ENCODE measurements at regions not wholly inside any gene's neighbourhood (a gene's known extent, or its start where the extent isn't known, plus 50 kb on each side); places are given as distances from the start of the nearest gene placed in this dataset.

GRCh38 chr17:5635949-5636348, 51.6 kb upstream of the NLRP1 start:
- no peak overlapping the region for H3K27ac ChIP-seq (ENCODE audit: low read depth, low read length)
- no peak overlapping the region for H3K9ac ChIP-seq (ENCODE audit: low read depth, low read length)
- no peaks in the 10 kb centered on the region for H3K4me1 ChIP-seq (ENCODE audit: control insufficient read depth, insufficient read depth, low read length)
- H3K4me3 ChIP-seq (ENCODE audit: low read depth, low read length), result no peak overlapping the region
- no peaks in the 10 kb centered on the region for H3K27me3 ChIP-seq (ENCODE audit: control insufficient read depth, insufficient read depth, low read length)
- no peaks in the 10 kb centered on the region for H3K9me3 ChIP-seq (ENCODE audit: control insufficient read depth, insufficient read depth, low read length)
- no peaks in the 10 kb centered on the region for H3K36me3 ChIP-seq (ENCODE audit: control insufficient read depth, insufficient read depth, low read length)

GRCh38 chr17:5638596-5638995, 54.3 kb upstream of the NLRP1 start:
- no peak overlapping the region for H3K9ac ChIP-seq (ENCODE audit: low read depth, low read length)
- no peak overlapping the region for H3K27ac ChIP-seq (ENCODE audit: low read depth, low read length)
- H3K4me1 ChIP-seq (ENCODE audit: control insufficient read depth, insufficient read depth, low read length), result no peaks in the 10 kb centered on the region
- no peaks in the 10 kb centered on the region for H3K27me3 ChIP-seq (ENCODE audit: control insufficient read depth, insufficient read depth, low read length)
- H3K36me3 ChIP-seq (ENCODE audit: control insufficient read depth, insufficient read depth, low read length), result no peaks in the 10 kb centered on the region
- H3K4me3 ChIP-seq (ENCODE audit: low read depth, low read length), result no peak overlapping the region
- H3K9me3 ChIP-seq (ENCODE audit: control insufficient read depth, insufficient read depth, low read length), result no peaks in the 10 kb centered on the region

- no peaks in the 10 kb centered on the region for H3K9me3 ChIP-seq (ENCODE audit: control insufficient read depth, insufficient read depth, low read length)
- H3K4me1 ChIP-seq (ENCODE audit: control insufficient read depth, insufficient read depth, low read length), result no peaks in the 10 kb centered on the region
- H3K36me3 ChIP-seq (ENCODE audit: control insufficient read depth, insufficient read depth, low read length), result no peaks in the 10 kb centered on the region
- H3K27me3 ChIP-seq (ENCODE audit: control insufficient read depth, insufficient read depth, low read length), result no peaks in the 10 kb centered on the region
- H3K27ac ChIP-seq (ENCODE audit: low read depth, low read length), result no peak overlapping the region
- no peak overlapping the region for H3K4me3 ChIP-seq (ENCODE audit: low read depth, low read length)
- H3K9ac ChIP-seq (ENCODE audit: low read depth, low read length), result no peak overlapping the region
Measured at GRCh38 chr17:5640726-5641125, 56.4 kb upstream of the NLRP1 start.

GRCh38 chr17:5642752-5643151, 58.4 kb upstream of the NLRP1 start:
- H3K36me3 ChIP-seq (ENCODE audit: control insufficient read depth, insufficient read depth, low read length), result no peaks in the 10 kb centered on the region
- no peaks in the 10 kb centered on the region for H3K4me1 ChIP-seq (ENCODE audit: control insufficient read depth, insufficient read depth, low read length)
- no peak overlapping the region for H3K27ac ChIP-seq (ENCODE audit: low read depth, low read length)
- no peaks in the 10 kb centered on the region for H3K27me3 ChIP-seq (ENCODE audit: control insufficient read depth, insufficient read depth, low read length)
- no peak overlapping the region for H3K4me3 ChIP-seq (ENCODE audit: low read depth, low read length)
- no peak overlapping the region for H3K9ac ChIP-seq (ENCODE audit: low read depth, low read length)
- H3K9me3 ChIP-seq (ENCODE audit: control insufficient read depth, insufficient read depth, low read length), result no peaks in the 10 kb centered on the region

- Histone ChIP-seq H3K36me3 (ENCODE audit: control insufficient read depth, insufficient read depth, low read length) (no peaks in the 10 kb centered on the region), H3K4me1 (ENCODE audit: control insufficient read depth, insufficient read depth, low read length) (no peaks in the 10 kb centered on the region), H3K9me3 (ENCODE audit: control insufficient read depth, insufficient read depth, low read length) (no peaks in the 10 kb centered on the region), H3K27me3 (ENCODE audit: control insufficient read depth, insufficient read depth, low read length) (no peaks in the 10 kb centered on the region), H3K4me3 (ENCODE audit: low read depth, low read length) (no peak overlapping the region), H3K9ac (ENCODE audit: low read depth, low read length) (no peak overlapping the region), H3K27ac (ENCODE audit: low read depth, low read length) (no peak overlapping the region)
Measured at GRCh38 chr17:5644065-5644464, 59.8 kb upstream of the NLRP1 start.

- Histone ChIP-seq H3K4me3 (ENCODE audit: low read depth, low read length) (no peak overlapping the region), H3K9me3 (ENCODE audit: control insufficient read depth, insufficient read depth, low read length) (no peaks in the 10 kb centered on the region), H3K4me1 (ENCODE audit: control insufficient read depth, insufficient read depth, low read length) (no peaks in the 10 kb centered on the region), H3K9ac (ENCODE audit: low read depth, low read length) (no peak overlapping the region), H3K27me3 (ENCODE audit: control insufficient read depth, insufficient read depth, low read length) (no peaks in the 10 kb centered on the region), H3K27ac (ENCODE audit: low read depth, low read length) (no peak overlapping the region), H3K36me3 (ENCODE audit: control insufficient read depth, insufficient read depth, low read length) (no peaks in the 10 kb centered on the region)
Measured at GRCh38 chr17:5651348-5651747, 67.0 kb upstream of the NLRP1 start.

- Histone ChIP-seq H3K27me3 (ENCODE audit: control insufficient read depth, insufficient read depth, low read length) (no peaks in the 10 kb centered on the region), H3K27ac (ENCODE audit: low read depth, low read length) (no peak overlapping the region), H3K36me3 (ENCODE audit: control insufficient read depth, insufficient read depth, low read length) (no peaks in the 10 kb centered on the region), H3K9ac (ENCODE audit: low read depth, low read length) (no peak overlapping the region), H3K4me1 (ENCODE audit: control insufficient read depth, insufficient read depth, low read length) (no peaks in the 10 kb centered on the region), H3K4me3 (ENCODE audit: low read depth, low read length) (no peak overlapping the region), H3K9me3 (ENCODE audit: control insufficient read depth, insufficient read depth, low read length) (no peaks in the 10 kb centered on the region)
Measured at GRCh38 chr17:5661491-5662125, 77.3 kb upstream of the NLRP1 start.

- no peaks in the 10 kb centered on the region for H3K36me3 ChIP-seq (ENCODE audit: control insufficient read depth, insufficient read depth, low read length)
- H3K4me3 ChIP-seq (ENCODE audit: low read depth, low read length), result no peak overlapping the region
- H3K27ac ChIP-seq (ENCODE audit: low read depth, low read length), result no peak overlapping the region
- H3K4me1 ChIP-seq (ENCODE audit: control insufficient read depth, insufficient read depth, low read length), result no peaks in the 10 kb centered on the region
- no peaks in the 10 kb centered on the region for H3K27me3 ChIP-seq (ENCODE audit: control insufficient read depth, insufficient read depth, low read length)
- no peaks in the 10 kb centered on the region for H3K9me3 ChIP-seq (ENCODE audit: control insufficient read depth, insufficient read depth, low read length)
- no peak overlapping the region for H3K9ac ChIP-seq (ENCODE audit: low read depth, low read length)
Measured at GRCh38 chr17:5662409-5663085, 78.2 kb upstream of the NLRP1 start.

- Histone ChIP-seq H3K9ac (ENCODE audit: low read depth, low read length) (no peak overlapping the region), H3K4me3 (ENCODE audit: low read depth, low read length) (no peak overlapping the region), H3K27ac (ENCODE audit: low read depth, low read length) (no peak overlapping the region), H3K4me1 (ENCODE audit: control insufficient read depth, insufficient read depth, low read length) (no peaks in the 10 kb centered on the region), H3K27me3 (ENCODE audit: control insufficient read depth, insufficient read depth, low read length) (no peaks in the 10 kb centered on the region), H3K36me3 (ENCODE audit: control insufficient read depth, insufficient read depth, low read length) (no peaks in the 10 kb centered on the region), H3K9me3 (ENCODE audit: control insufficient read depth, insufficient read depth, low read length) (no peaks in the 10 kb centered on the region)
Measured at GRCh38 chr17:5665164-5665563, 80.9 kb upstream of the NLRP1 start.

- Histone ChIP-seq H3K36me3 (ENCODE audit: control insufficient read depth, insufficient read depth, low read length) (no peaks in the 10 kb centered on the region), H3K27me3 (ENCODE audit: control insufficient read depth, insufficient read depth, low read length) (no peaks in the 10 kb centered on the region), H3K4me1 (ENCODE audit: control insufficient read depth, insufficient read depth, low read length) (no peaks in the 10 kb centered on the region), H3K9me3 (ENCODE audit: control insufficient read depth, insufficient read depth, low read length) (no peaks in the 10 kb centered on the region), H3K4me3 (ENCODE audit: low read depth, low read length) (no peak overlapping the region), H3K9ac (ENCODE audit: low read depth, low read length) (no peak overlapping the region), H3K27ac (ENCODE audit: low read depth, low read length) (no peak overlapping the region)
Measured at GRCh38 chr17:5667871-5668270, 83.6 kb upstream of the NLRP1 start.

GRCh38 chr17:5668557-5669138, 84.3 kb upstream of the NLRP1 start:
- H3K36me3 ChIP-seq (ENCODE audit: control insufficient read depth, insufficient read depth, low read length), result no peaks in the 10 kb centered on the region
- no peak overlapping the region for H3K4me3 ChIP-seq (ENCODE audit: low read depth, low read length)
- no peak overlapping the region for H3K27ac ChIP-seq (ENCODE audit: low read depth, low read length)
- H3K27me3 ChIP-seq (ENCODE audit: control insufficient read depth, insufficient read depth, low read length), result no peaks in the 10 kb centered on the region
- no peak overlapping the region for H3K9ac ChIP-seq (ENCODE audit: low read depth, low read length)
- H3K4me1 ChIP-seq (ENCODE audit: control insufficient read depth, insufficient read depth, low read length), result no peaks in the 10 kb centered on the region
- H3K9me3 ChIP-seq (ENCODE audit: control insufficient read depth, insufficient read depth, low read length), result no peaks in the 10 kb centered on the region

Measured in HUES48 (cell line).